GM23248 (cell line): ENCODE measurements at regions not wholly inside any gene's neighbourhood (a gene's known extent, or its start where the extent isn't known, plus 50 kb on each side); places are given as distances from the start of the nearest gene placed in this dataset.
A peak's percentile ranks its signal among the peaks of the same experiment; 100 is the strongest.

Experiments used
- DNase-seq: peaks from one replicate; pipeline ENCODE4 v3.0.0-alpha.2; 2015
- H2AFZ ChIP-seq: fragments of 200-600 bp; sonication (generic); 2 replicates; pipeline ENCODE4 v1.6.1; 2016; ENCODE audit warnings: antibody characterized with exemption
- H3F3A ChIP-seq: fragments of 200-600 bp; sonication (generic); 2 replicates; pipeline ENCODE4 v1.6.1; 2016; ENCODE audit warnings: mild to moderate bottlenecking, antibody characterized with exemption, mixed run types; ENCODE audit not compliant: insufficient read depth
- H3K27ac ChIP-seq: fragments of 200-600 bp; sonication (generic); 2 replicates; pipeline ENCODE4 v1.5.1; 2016; ENCODE audit warnings: mild to moderate bottlenecking
- H3K27me3 ChIP-seq: fragments of 200-600 bp; sonication (generic); replicated peaks from 2 replicates; pipeline ENCODE4 v1.6.1; 2016; ENCODE audit warnings: mild to moderate bottlenecking; ENCODE audit not compliant: insufficient read depth
- H3K36me3 ChIP-seq: fragments of 200-600 bp; sonication (generic); 2 replicates; pipeline ENCODE4 v1.6.1; 2016; ENCODE audit warnings: low read depth, mild to moderate bottlenecking
- H3K4me1 ChIP-seq: fragments of 200-600 bp; sonication (generic); 2 replicates; pipeline ENCODE4 v1.6.1; 2016; ENCODE audit warnings: mild to moderate bottlenecking; ENCODE audit not compliant: insufficient read depth
- H3K4me2 ChIP-seq: fragments of 200-600 bp; sonication (generic); one replicate; pipeline ENCODE4 v1.6.1; 2016; ENCODE audit warnings: mild to moderate bottlenecking; ENCODE audit not compliant: unreplicated experiment
- H3K4me3 ChIP-seq: fragments of 200-600 bp; sonication (generic); 2 replicates; pipeline ENCODE4 v1.5.1; 2016; ENCODE audit warnings: mild to moderate bottlenecking
- H3K79me2 ChIP-seq: fragments of 200-600 bp; sonication (generic); 2 replicates; pipeline ENCODE4 v1.6.1; 2016; ENCODE audit warnings: mild to moderate bottlenecking; ENCODE audit not compliant: insufficient read depth
- H3K9ac ChIP-seq: fragments of 200-600 bp; sonication (generic); 2 replicates; pipeline ENCODE4 v1.6.1; 2016; ENCODE audit warnings: mild to moderate bottlenecking
- H3K9me2 ChIP-seq: fragments of 200-600 bp; sonication (generic); 2 replicates; pipeline ENCODE4 v1.6.1; 2016; ENCODE audit warnings: mixed run types, mild to moderate bottlenecking, moderate library complexity; ENCODE audit not compliant: insufficient read depth
- H3K9me3 ChIP-seq: fragments of 200-600 bp; sonication (generic); one replicate; pipeline ENCODE4 v1.6.1; 2017; ENCODE audit warnings: low read depth
- H4K20me1 ChIP-seq: fragments of 200-600 bp; sonication (generic); 2 replicates; pipeline ENCODE4 v1.6.0; 2016; ENCODE audit not compliant: insufficient read depth
- EZH2 ChIP-seq: fragments of 200-600 bp; sonication (generic); IDR thresholded peaks from 2 replicates; pipeline ENCODE4 v1.6.1; 2018; ENCODE audit warnings: antibody characterized with exemption, mild to moderate bottlenecking; ENCODE audit not compliant: insufficient read depth, poor library complexity, severe bottlenecking
- EZH2phosphoT487 ChIP-seq: fragments of 200-600 bp; sonication (generic); IDR thresholded peaks from 2 replicates; pipeline ENCODE4 v1.6.1; 2018; ENCODE audit warnings: antibody characterized with exemption, moderate library complexity, mild to moderate bottlenecking, low read depth; ENCODE audit not compliant: insufficient read depth
- WGBS, 2 experiments: methylation state at CpG; one replicate each; pipeline ENCODE4 v1.1.6; 2015 to 2017; ENCODE audit warnings: low lambda C conversion rate in 2 of 2, low coverage in 1 of 2; ENCODE audit errors: missing lambda C conversion rate in 2 of 2; 5-methylcytosine and 5-hydroxymethylcytosine counted together
- in situ Hi-C: fragments of 300-500 bp; cut with MboI; formaldehyde crosslinking; loops from 2 replicates; pipeline ENCODE4 v1.15.0; 2020

DNA sequence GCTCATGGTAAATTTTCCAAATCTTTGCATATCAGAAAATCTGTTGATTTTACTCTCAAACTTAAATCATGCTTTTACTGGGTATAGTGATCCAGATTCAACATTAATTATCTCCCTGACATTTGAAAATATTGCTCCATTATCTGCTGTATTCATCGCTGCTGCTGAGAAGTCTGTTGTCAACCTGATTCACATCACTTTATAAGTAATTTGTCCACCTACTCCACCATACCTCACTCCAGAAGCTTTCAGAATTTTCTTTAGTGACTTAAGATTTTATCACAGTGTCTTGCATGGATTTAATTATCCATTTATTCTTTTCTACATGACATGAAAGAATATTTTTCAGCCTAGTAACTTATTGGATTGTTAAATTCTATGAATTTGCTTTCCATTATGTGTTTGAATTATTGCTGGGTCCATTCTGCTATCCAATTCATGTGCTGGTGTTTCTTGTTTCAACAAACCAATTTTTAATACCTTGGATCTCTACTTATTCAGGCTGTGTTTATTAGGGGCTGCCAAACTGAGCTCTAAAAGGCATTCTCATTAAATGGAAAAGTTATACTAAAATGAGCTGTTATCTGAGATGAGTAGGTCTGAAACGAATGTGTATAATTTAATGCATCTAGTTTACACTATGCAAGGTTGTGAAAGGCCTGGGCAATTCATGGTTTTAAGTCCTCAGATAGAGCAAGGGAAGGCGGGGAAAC lies 519.3 kb upstream of the CDH11 start:
- H2AFZ ChIP-seq, result no peak overlapping the region
- H3K4me1 ChIP-seq, result no peaks in the 10 kb centered on the region
- no peaks in the 10 kb centered on the region for H3F3A ChIP-seq
- H3K9me2 ChIP-seq, result no peaks in the 10 kb centered on the region
- DNase-seq, result no peak
- no peak overlapping the region for H3K4me2 ChIP-seq
- no peaks in the 10 kb centered on the region for H3K79me2 ChIP-seq
- H3K27me3 ChIP-seq, result no peaks in the 10 kb centered on the region
- H3K9me3 ChIP-seq, result no peaks in the 10 kb centered on the region
- no peak overlapping the region for H3K9ac ChIP-seq
- WGBS, 2 experiments, result 68 to 71% methylated on average over 3 of the region's 3 CpGs
- in situ Hi-C loops, result no loop called here
- H3K4me3 ChIP-seq, result no peak overlapping the region
- TF ChIP-seq EZH2, result no peak
- TF ChIP-seq EZH2phosphoT487, result no peak
- no peaks in the 10 kb centered on the region for H3K36me3 ChIP-seq
- H3K27ac ChIP-seq, result no peak overlapping the region
- H4K20me1 ChIP-seq, result no peaks in the 10 kb centered on the region

DNA sequence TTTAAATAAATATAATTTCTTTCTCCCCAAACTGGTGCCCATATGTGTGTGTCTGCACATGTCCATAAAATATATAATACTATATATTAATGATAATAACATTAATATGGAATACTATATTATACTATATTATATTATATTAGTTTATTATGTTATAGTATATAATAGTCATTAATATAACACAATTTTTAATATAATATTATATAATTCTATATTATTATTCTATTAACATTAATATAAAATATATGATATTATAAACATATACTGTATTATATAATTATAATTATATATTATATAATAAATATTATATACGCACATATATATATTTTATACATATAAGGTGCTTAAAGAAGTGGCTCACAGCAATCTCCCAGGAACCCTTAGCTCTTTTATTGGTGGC lies 513.0 kb upstream of the CDH11 start:
- H3K9me2 ChIP-seq, result no peaks in the 10 kb centered on the region
- in situ Hi-C loops, result no loop called here

DNA sequence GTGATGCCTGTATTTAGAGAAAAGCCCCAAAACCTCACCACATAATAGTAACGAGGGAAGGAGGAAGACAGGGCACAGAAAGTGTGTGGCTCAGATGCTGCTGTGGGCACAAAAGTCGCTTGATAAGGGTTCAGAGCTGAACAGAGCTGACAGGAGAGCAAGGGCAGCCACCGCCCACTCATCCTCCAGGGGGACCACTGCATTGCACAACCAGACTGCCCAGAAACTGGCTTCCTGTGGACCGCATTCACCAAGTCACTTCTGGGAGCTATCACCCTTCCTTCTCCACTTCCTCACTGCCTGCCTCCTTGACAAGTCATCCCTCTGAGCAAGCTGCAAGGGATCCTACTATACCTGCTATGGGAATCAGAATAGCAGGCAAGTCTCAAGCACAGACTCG lies 512.4 kb upstream of the CDH11 start:
- Histone ChIP-seq H3K27ac (no peak overlapping the region), H3K4me1 (no peaks in the 10 kb centered on the region), H3K9ac (no peak overlapping the region), H3K9me3 (no peaks in the 10 kb centered on the region), H3K9me2 (no peaks in the 10 kb centered on the region), H2AFZ (no peak overlapping the region), H3K27me3 (no peaks in the 10 kb centered on the region; the same call in 1 of the 2 replicates), H3K36me3 (no peaks in the 10 kb centered on the region), H3K4me2 (no peak overlapping the region), H4K20me1 (no peaks in the 10 kb centered on the region), H3F3A (no peaks in the 10 kb centered on the region), H3K4me3 (no peak overlapping the region), H3K79me2 (no peaks in the 10 kb centered on the region)
- in situ Hi-C loops, result no loop called here
- DNase-seq, result peak; percentile 28
- 68 to 70% methylated on average over 5 of the region's 5 CpGs for WGBS, 2 experiments
- TF ChIP-seq EZH2phosphoT487 (no peak), EZH2 (no peak)

More for the DNA sequence above, 513.0 kb upstream of the CDH11 start:
- Histone ChIP-seq H3K4me1 (no peaks in the 10 kb centered on the region), H3K36me3 (no peaks in the 10 kb centered on the region), H3K4me2 (no peak overlapping the region), H3K9me3 (no peaks in the 10 kb centered on the region), H3F3A (no peaks in the 10 kb centered on the region), H3K79me2 (no peaks in the 10 kb centered on the region), H2AFZ (no peak overlapping the region), H4K20me1 (no peaks in the 10 kb centered on the region), H3K9ac (no peak overlapping the region), H3K27me3 (no peaks in the 10 kb centered on the region), H3K4me3 (no peak overlapping the region), H3K27ac (no peak overlapping the region)
- DNase-seq, result no peak
- TF ChIP-seq EZH2phosphoT487, result no peak
- TF ChIP-seq EZH2, result no peak
- WGBS, 2 experiments, result 79 to 80% methylated on average over 1 of the region's 1 CpG

DNA sequence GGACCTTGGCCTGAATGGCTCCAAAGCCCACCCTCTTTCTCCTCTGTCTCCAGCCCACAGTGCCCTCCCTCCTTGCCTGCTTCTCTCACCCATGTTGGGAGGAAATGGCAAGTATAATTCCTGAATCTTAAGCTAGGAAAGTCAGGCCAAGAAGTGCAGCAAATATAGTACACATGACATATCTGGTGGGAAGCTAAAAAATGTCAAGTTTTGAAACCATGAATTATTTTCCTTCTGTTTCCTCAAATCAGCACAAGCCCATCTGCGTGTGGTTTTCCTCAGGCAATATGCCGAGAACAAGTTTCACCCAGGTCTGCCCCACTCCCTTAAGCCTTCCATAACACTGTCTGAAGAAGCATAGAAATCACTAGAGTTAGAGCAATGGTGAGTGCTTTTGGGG lies 502.8 kb upstream of the CDH11 start:
- Histone ChIP-seq H3K4me2 (no peak overlapping the region), H3K36me3 (no peaks in the 10 kb centered on the region), H3F3A (no peaks in the 10 kb centered on the region), H3K9ac (no peak overlapping the region), H3K27ac (no peak overlapping the region), H2AFZ (no peak overlapping the region), H4K20me1 (no peaks in the 10 kb centered on the region), H3K4me1 (no peaks in the 10 kb centered on the region), H3K79me2 (no peaks in the 10 kb centered on the region), H3K9me3 (no peaks in the 10 kb centered on the region), H3K4me3 (no peak overlapping the region), H3K27me3 (no peaks in the 10 kb centered on the region; the same call in 1 of the 2 replicates), H3K9me2 (no peaks in the 10 kb centered on the region)
- TF ChIP-seq EZH2, result no peak
- no peak for TF ChIP-seq EZH2phosphoT487
- DNase-seq, result no peak
- WGBS, 2 experiments, result 76 to 77% methylated on average over 2 of the region's 2 CpGs
- in situ Hi-C loops, result no loop called here
